Suprapubic skin (tissue), 4 donors: ENCODE measurements at regions not wholly inside any gene's neighbourhood (a gene's known extent, or its start where the extent isn't known, plus 50 kb on each side); places are given as distances from the start of the nearest gene placed in this dataset.

Experiments used
- DNase-seq, 2 donors: peaks; one replicate each; pipeline ENCODE4 v3.0.0-alpha.2; 2019; ENCODE audit warnings: low spot score in 2 of 2
- H3K27ac ChIP-seq: fragments of 200-600 bp; sonication (generic); one replicate; pipeline ENCODE4 v1.5.1; 2019
- H3K27me3 ChIP-seq: fragments of 200-600 bp; sonication (generic); one replicate; pipeline ENCODE4 v1.5.1; 2019
- H3K36me3 ChIP-seq: fragments of 200-600 bp; sonication (generic); one replicate; pipeline ENCODE4 v1.5.1; 2019
- H3K4me1 ChIP-seq: fragments of 200-600 bp; sonication (generic); one replicate; pipeline ENCODE4 v1.5.1; 2019
- H3K4me3 ChIP-seq: fragments of 200-600 bp; sonication (generic); one replicate; pipeline ENCODE4 v1.5.1; 2019; ENCODE audit warnings: mild to moderate bottlenecking
- H3K9me3 ChIP-seq: fragments of 200-600 bp; sonication (generic); one replicate; pipeline ENCODE4 v1.5.1; 2019
- EP300 ChIP-seq: sonication (generic); formaldehyde crosslinking; IDR thresholded peaks from one replicate; pipeline ENCODE4 v1.6.1; 2017; ENCODE audit warnings: antibody characterized with exemption
- POLR2A ChIP-seq, 2 donors: fragments of 450-650 bp; IDR thresholded peaks; one replicate each; pipeline ENCODE4 v1.6.1; 2017; ENCODE audit warnings: antibody characterized with exemption in 2 of 2, mild to moderate bottlenecking in 2 of 2, moderate library complexity in 2 of 2
- POLR2AphosphoS5 ChIP-seq, 3 donors: sonication (generic); formaldehyde crosslinking; IDR thresholded peaks; one replicate each; pipeline ENCODE4 v1.6.1; 2017; ENCODE audit warnings: antibody characterized with exemption in 3 of 3
- WGBS: methylation state at CpG from one replicate; pipeline ENCODE4 v1.1.5; 2018; 5-methylcytosine and 5-hydroxymethylcytosine counted together
- TF ChIP-seq, protein P1 (sequence below), 2 donors: fragments of 200-600 bp in 1 of 2; fragments of 450-650 bp in 1 of 2; sonication (generic) in 1 of 2; IDR thresholded peaks; one replicate each; pipeline ENCODE4 v1.5.1; 2016 to 2019; ENCODE audit warnings: antibody characterized with exemption in 2 of 2, mild to moderate bottlenecking in 1 of 2, moderate library complexity in 1 of 2

DNA sequence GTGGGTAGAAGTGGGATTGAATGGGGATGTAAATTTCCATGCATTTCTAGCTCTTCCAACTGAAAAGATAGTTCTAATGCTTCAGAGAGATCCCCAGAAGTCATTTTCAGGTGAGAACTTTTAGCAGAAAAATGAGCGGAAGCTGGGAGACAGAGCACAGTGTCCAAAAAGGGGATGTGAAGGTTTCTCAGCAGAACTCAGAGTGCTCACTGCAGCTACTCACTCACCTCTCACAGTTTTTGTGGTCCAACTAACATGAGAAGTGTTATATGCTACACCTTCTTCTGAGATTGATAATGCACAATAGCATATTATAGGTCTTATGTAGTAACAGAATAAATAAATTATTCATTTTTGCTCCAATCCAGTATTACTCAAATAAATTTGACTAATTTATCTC lies 519.2 kb upstream of the HS3ST5 start:
- WGBS: 88% methylated on average over 1 of the region's 1 CpG

GRCh38 chr6:114844359-114844758 lies 501.5 kb upstream of the HS3ST5 start:
- H3K4me3 ChIP-seq: no peak overlapping the region
- no peak for DNase-seq
- WGBS: 71% methylated on average over 1 of the region's 1 CpG
- H3K4me1 ChIP-seq: no peaks in the 10 kb centered on the region
- H3K27me3 ChIP-seq: no peaks in the 10 kb centered on the region
- H3K9me3 ChIP-seq: peaks cover 5% of the 10 kb centered on the region
- TF ChIP-seq POLR2AphosphoS5 (IDR thresholded peaks at IDR 0.05) (no peak), EP300 (no peak), POLR2A (IDR thresholded peaks at IDR 0.05) (no peak)
- TF ChIP-seq, protein P1, sequence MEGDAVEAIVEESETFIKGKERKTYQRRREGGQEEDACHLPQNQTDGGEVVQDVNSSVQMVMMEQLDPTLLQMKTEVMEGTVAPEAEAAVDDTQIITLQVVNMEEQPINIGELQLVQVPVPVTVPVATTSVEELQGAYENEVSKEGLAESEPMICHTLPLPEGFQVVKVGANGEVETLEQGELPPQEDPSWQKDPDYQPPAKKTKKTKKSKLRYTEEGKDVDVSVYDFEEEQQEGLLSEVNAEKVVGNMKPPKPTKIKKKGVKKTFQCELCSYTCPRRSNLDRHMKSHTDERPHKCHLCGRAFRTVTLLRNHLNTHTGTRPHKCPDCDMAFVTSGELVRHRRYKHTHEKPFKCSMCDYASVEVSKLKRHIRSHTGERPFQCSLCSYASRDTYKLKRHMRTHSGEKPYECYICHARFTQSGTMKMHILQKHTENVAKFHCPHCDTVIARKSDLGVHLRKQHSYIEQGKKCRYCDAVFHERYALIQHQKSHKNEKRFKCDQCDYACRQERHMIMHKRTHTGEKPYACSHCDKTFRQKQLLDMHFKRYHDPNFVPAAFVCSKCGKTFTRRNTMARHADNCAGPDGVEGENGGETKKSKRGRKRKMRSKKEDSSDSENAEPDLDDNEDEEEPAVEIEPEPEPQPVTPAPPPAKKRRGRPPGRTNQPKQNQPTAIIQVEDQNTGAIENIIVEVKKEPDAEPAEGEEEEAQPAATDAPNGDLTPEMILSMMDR (IDR thresholded peaks at IDR 0.05): no peak
- H3K36me3 ChIP-seq: no peaks in the 10 kb centered on the region
- no peak overlapping the region for H3K27ac ChIP-seq

More for the DNA sequence above, 519.2 kb upstream of the HS3ST5 start:
- no peak overlapping the region for H3K4me3 ChIP-seq
- no peaks in the 10 kb centered on the region for H3K36me3 ChIP-seq
- no peak for DNase-seq
- no peaks in the 10 kb centered on the region for H3K4me1 ChIP-seq
- TF ChIP-seq, protein P1 (IDR thresholded peaks at IDR 0.05): no peak
- TF ChIP-seq POLR2A (IDR thresholded peaks at IDR 0.05) (no peak), POLR2AphosphoS5 (IDR thresholded peaks at IDR 0.05) (no peak), EP300 (no peak)
- H3K27ac ChIP-seq: no peak overlapping the region
- no peaks in the 10 kb centered on the region for H3K27me3 ChIP-seq
- H3K9me3 ChIP-seq: peaks cover 4% of the 10 kb centered on the region

GRCh38 chr6:114839019-114839418 lies 496.2 kb upstream of the HS3ST5 start:
- H3K4me3 ChIP-seq: no peak overlapping the region
- H3K4me1 ChIP-seq: no peaks in the 10 kb centered on the region
- H3K36me3 ChIP-seq: no peaks in the 10 kb centered on the region
- no peaks in the 10 kb centered on the region for H3K27me3 ChIP-seq
- no peak for DNase-seq
- no peak overlapping the region for H3K27ac ChIP-seq
- TF ChIP-seq POLR2AphosphoS5 (IDR thresholded peaks at IDR 0.05): no peak
- TF ChIP-seq, protein P1 (IDR thresholded peaks at IDR 0.05): no peak
- TF ChIP-seq POLR2A (IDR thresholded peaks at IDR 0.05): no peak
- no peak for TF ChIP-seq EP300
- WGBS: 67% methylated on average over 2 of the region's 2 CpGs
- H3K9me3 ChIP-seq: peaks cover 6% of the 10 kb centered on the region

- no peak for DNase-seq
- no peaks in the 10 kb centered on the region for H3K36me3 ChIP-seq
- no peaks in the 10 kb centered on the region for H3K9me3 ChIP-seq
- TF ChIP-seq, protein P1 (IDR thresholded peaks at IDR 0.05): no peak
- TF ChIP-seq POLR2AphosphoS5 (IDR thresholded peaks at IDR 0.05): no peak
- TF ChIP-seq POLR2A (IDR thresholded peaks at IDR 0.05): no peak
- no peak for TF ChIP-seq EP300
- H3K4me3 ChIP-seq: no peak overlapping the region
- no peaks in the 10 kb centered on the region for H3K4me1 ChIP-seq
- no peaks in the 10 kb centered on the region for H3K27me3 ChIP-seq
- H3K27ac ChIP-seq: no peak overlapping the region
- WGBS: 86% methylated on average over 1 of the region's 1 CpG
Observed at GRCh38 chr6:114833211-114833610, 490.4 kb upstream of the HS3ST5 start.

- WGBS: 63% methylated on average over 1 of the region's 1 CpG
- Histone ChIP-seq H3K4me1 (no peaks in the 10 kb centered on the region), H3K4me3 (no peak overlapping the region), H3K9me3 (no peaks in the 10 kb centered on the region), H3K27me3 (no peaks in the 10 kb centered on the region), H3K36me3 (no peaks in the 10 kb centered on the region), H3K27ac (no peak overlapping the region)
- TF ChIP-seq POLR2AphosphoS5 (IDR thresholded peaks at IDR 0.05) (no peak), POLR2A (IDR thresholded peaks at IDR 0.05) (no peak), EP300 (no peak)
- TF ChIP-seq, protein P1 (IDR thresholded peaks at IDR 0.05): no peak
- no peak for DNase-seq
Observed at GRCh38 chr6:114830515-114830914, 487.7 kb upstream of the HS3ST5 start.
